Myocyte (in vitro differentiated cells): ENCODE measurements at regions not wholly inside any gene's neighbourhood (a gene's known extent, or its start where the extent isn't known, plus 50 kb on each side); places are given as distances from the start of the nearest gene placed in this dataset.

Experiments
- DNase-seq: peaks from one replicate; pipeline ENCODE4 v3.0.0-alpha.2; 2012; ENCODE audit warnings: low read depth

DNA sequence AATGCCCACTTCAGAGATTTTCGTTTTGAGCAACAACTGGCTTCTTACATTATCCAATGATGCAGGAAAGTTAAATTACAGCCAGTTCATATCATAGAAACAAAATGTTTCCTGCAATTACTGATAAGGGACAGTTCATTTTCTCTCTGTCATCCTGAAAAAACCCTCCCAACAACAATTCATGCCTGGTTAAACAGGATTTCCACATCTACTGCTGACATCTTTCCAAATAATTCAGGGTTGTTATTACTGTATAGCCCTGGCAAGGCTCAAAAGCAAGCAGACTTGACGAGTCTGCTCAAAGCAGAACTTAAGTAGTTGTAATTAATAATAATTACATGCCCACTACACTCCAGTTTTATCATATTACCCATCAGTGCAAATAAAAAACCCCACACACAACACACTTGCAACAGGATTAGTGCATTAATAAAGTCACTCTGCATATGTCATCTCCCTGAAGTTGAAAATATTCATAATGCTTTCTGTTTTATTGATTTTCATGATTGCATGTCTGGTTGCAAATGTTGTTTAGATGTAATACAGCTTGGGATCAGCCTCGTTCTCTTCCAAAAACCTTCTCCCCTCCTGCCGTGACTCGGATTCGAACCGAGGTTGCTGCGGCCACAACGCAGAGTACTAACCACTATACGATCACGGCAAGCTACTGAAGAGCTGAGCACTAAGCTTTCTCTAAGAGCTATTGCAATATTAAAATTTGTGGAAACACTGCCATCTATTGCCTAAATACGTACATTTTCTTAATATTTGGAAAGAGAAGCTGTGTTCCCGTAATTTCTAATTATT, 119.6 kb upstream of the NFIB start:
- peak; percentile 60 for DNase-seq

DNA sequence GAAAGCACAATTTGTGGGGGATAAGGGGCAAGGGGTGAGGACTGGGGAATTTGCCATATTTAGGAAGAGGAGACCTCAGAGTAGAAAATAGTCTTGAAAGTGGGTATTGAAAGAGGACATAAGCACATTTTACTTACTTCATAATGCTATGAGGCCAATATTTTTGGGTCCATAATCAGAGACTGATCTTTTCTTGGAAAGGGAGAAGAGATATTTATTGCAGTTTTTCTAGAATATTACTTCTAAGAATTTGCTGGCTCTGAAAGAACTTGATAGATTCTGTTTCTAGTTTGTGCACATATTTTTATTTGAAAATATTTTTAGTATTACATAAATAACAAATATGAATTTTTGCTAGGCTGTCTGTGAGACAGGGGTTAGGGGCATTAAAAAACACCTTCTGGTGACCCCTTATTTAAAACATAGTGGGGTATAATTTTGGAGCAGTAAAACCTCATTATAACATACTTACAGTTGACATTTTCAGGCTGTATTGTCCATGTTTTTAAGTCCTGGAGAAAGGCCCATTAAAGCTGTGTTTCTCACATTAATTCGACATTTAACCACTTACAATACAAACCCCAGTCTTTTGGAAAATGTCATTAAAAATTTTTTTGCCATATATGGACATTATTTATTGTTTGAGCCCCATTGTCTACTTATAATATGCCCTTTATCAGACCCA, 118.9 kb upstream of the NFIB start:
- DNase-seq, result no peak

GRCh38 chr9:14428781-14429230, 114.9 kb upstream of the NFIB start:
- DNase-seq, result peak; percentile 77

DNA sequence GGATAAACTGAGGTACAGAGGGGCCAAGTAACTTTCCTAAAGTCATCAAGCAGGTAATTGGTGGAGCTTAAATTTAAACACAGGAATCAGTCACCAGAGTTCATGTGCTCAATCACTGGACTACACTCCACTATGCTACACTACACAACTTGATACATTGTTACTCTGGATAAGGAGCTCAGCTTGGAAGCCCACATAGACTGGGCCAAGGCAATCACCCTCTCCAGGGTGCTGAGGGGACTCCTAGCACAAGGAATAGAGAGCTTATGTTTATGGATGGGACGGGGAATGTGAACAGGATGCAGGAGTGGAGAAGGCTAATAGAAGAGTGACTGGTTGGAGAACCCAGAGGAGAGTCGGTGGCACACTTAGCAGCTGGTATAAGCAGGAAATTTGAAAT, 113.5 kb upstream of the NFIB start:
- no peak for DNase-seq

GRCh38 chr9:14424983-14425382, 111.0 kb upstream of the NFIB start:
- peak; percentile 11 for DNase-seq

- DNase-seq, result no peak
These were observed 110.3 kb upstream of the NFIB start for GRCh38 chr9:14424289-14424688.

- peak; percentile 47 for DNase-seq
These were observed 109.9 kb upstream of the NFIB start for GRCh38 chr9:14423815-14424261.

GRCh38 chr9:14421291-14421690, 107.3 kb upstream of the NFIB start:
- no peak for DNase-seq

DNA sequence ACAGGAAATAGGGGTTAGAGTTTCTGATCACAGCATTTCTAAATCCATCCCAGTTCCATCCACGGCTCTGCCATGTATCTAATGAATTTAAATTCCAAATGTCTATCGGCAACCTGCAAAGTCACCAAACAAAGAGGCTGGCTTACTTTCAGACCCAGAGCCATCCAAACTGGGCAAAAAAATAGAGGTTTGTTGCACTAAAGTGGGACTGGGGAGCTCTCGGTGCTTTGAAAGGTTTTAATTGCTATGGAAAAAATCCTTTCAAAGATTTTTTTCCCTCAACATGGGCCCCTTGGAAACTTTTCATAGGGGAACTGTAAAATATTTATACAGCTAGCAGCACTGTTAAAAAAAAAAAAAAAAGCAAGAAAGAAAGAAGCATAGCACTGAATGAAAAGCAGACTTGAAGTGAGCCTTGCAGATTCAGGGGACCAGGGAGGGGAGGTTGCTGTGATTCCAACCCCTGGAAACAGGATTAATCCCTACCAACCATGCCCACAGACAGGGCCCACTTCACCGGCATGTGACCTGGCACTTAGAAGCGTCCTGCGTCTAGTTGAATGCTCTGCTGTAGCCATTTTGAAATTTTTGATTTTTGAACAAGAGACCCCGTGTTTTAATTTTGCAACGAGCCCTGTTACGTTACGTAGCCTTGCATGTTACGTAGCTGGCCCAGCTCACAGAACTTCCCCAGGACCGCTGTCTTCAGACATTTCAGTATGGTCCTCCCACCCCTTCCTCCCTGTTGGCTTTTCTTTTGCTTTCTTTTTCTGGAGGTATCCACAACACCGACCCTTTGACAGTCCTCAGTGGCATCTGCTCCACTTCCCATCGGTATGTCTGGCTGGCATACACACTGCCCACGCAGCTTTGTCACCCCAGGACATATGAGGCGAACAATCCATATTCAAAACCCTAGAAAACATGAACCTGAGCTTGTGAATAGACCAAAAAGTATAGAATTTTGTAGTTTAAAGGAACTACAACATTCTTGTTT, 105.3 kb upstream of the NFIB start:
- DNase-seq, result peak; percentile 9

DNA sequence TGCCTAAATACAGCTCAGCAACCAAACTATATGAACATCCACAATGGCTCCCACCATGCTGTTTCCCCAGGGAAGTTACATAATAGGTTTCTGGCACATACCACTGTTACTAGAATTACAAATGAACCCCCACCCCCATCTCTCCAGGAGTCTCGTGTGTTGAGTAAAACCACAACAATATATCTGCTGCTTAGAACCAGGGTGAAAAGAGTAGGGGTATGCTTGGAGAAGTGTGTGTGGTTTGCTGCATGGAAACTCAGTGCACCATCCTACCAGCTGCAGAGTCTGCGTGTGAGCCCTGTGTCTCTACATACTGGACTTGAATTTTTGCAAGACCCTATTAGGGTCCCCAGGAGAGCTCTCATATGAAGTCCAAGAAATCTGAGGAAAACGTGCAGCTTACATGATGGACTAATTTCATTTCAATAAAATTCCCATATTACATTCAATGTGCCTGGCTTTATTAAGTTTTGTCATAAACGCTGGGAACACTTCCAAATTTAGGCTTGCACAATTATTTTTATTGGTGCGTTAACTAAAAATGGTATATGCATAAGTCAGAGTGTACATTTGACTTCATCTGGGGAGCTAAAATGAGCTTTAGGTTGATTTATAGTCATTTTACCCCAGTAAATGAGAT, 104.5 kb upstream of the NFIB start:
- DNase-seq, result no peak

DNA sequence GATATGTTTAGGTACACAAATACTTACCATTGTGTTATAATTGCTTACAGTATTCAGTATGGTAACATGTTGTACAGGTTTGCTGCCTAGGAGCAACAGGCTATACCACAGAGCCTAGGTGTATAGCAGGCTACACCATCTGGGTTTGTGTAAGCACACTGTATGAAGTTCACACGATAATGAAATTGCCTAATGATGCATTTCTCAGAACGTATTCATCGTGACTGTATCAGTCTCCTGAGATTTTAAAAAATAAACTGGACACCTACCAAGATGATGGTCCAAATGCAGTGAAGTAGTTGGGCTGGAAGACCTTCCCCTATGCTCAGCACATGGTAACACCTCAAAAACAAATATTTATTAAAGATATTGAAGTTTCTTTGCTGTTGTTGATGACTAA, 103.3 kb upstream of the NFIB start:
- no peak for DNase-seq

DNA sequence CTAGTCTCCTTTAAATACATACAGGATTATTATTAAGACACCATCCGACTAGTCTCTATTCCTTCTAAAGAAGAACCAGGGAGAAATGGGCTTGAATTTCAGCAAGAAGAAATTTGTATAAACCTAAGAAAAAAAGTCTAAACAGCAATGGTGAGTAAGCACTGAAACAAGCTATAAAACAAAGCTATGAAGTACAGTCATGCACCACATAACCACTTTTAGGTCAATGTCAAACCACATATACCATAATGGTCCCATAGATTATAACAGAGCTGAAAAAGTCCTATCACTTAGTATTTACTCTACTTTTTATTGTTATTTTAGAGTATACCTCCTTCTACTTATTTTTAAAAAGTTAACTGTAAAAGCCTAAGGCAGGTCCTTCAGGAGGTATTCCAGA, 102.0 kb upstream of the NFIB start:
- DNase-seq, result no peak

GRCh38 chr9:14413812-14414211, 99.9 kb upstream of the NFIB start:
- no peak for DNase-seq

- no peak for DNase-seq
These were observed 98.8 kb upstream of the NFIB start for GRCh38 chr9:14412775-14413174.

DNA sequence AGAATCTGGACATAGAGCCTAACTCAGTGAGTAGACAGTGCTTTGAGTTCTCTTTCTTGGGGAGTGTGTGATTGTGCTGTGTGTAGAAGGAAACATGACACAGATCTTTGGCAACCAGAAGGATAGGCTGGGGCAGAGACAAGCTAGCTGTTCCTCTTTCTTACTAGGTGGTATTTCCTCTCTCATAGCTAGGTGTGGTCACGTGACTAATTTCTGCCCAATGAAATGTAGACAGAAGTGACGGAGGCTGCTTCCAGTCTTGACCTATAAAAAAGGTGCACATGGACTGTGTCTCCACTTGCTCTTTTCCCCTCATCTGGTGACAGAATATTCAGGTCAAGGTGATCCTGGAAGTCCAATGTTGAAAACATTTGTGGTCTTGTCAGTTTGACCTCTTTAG, 92.5 kb upstream of the NFIB start:
- no peak for DNase-seq

DNA sequence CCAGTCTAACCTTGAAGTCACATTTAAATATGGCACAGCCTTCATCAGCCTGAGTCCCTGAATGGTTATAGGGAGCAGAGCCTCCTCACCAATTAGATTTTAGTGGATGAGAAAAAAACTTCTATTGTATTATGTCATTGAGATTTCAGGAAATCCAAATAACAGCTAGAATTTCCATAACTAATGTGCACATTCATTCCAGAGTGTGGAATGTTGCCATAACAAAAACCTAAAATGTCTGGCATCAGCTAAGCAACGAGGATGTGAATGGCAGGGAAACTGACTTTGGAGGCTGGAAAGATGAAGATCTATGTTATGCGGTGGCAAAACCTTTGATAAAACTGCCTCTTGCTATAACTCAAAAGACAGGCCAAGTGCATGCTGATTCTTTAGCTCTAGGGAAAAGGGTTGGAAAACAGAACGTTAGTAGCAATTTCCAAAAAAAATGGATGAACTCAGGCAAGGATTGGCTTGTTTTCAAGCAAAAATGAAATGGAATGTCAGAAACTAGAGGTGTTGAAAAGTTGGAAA, 91.3 kb upstream of the NFIB start:
- DNase-seq, result no peak

DNA sequence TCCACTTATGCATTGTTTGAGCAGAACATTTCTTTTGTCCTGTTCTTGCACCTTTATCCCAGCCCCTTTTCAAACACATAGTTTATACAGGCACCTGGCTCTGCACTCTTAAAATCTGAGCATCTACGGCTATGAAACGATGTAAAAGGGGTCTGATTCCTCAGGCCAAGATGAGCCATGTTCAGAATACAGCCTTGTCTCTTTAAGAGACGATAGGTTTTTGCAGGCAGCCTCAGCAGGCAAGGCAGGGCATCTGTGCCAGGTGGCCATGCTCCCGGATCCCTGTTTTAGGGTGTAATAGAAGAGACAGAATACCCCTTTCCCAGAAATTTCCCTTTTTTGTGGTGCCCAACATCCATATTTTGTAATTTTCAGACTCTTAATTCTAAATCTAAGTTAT, 89.1 kb upstream of the NFIB start:
- DNase-seq, result no peak

- DNase-seq, result no peak
These were observed 88.6 kb upstream of the NFIB start for GRCh38 chr9:14402583-14402982.

GRCh38 chr9:14401911-14402310, 88.0 kb upstream of the NFIB start:
- no peak for DNase-seq

GRCh38 chr9:14400658-14400995, 86.7 kb upstream of the NFIB start:
- DNase-seq, result peak; percentile 78
